ENCODE measurements at regions not wholly inside any gene's neighbourhood (a gene's known extent, or its start where the extent isn't known, plus 50 kb on each side); places are given as distances from the start of the nearest gene placed in this dataset.

DNA sequence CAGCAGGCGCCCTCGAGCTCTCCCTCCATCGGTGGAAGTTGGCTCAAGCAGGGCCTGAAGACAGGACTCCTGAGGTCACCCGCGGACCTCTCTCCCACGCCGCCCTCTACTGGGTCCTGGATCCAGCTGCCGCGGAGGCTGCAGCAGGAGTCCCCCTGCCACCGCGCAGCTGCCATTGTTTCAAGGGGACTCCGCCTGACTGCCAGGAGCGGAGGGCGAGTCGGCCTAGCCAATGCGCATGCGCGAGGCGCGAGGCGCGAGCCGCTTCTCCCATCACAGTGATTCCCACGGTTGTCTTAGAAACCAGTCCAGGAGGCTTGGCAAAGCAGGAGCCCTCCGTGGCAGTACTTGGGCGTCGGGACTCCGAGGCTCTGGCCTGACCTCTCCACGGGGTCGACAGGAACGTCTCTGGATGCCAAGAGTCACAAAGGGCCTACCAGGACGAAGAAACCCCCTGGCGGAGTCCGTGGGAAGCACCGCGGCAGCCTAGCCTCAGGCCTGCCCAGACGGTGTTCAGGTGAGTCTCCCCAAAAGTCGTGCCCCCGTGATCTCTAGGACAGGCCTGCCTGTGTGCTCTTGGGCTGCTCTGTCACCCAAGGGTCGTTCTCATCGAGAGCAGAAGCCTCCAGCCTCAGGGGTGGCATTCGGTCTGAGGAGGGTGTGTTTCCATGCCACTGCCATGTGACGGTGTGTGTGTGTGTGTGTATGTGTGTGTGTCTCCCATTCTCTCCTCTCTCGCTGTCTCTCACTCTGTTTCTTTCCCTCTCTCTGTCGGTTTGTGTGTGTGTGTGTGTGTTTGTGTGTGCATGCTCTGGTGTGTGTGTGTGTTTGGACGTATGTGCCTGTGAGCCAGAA lies 290.6 kb upstream of the ZNF337 start:
- TF ChIP-seq CTCF (IDR thresholded peaks at IDR 0.05) (peak in 3 of 6 experiments; percentile 4 to 12 (median 9)), POLR2A (IDR thresholded peaks at IDR 0.05) (no peak)

Data from Peyer's patch (tissue), 4 donors.